GM03348 (cell line): ENCODE measurements at regions not wholly inside any gene's neighbourhood (a gene's known extent, or its start where the extent isn't known, plus 50 kb on each side); places are given as distances from the start of the nearest gene placed in this dataset.

Experiments
- DNase-seq: peaks from one replicate; pipeline ENCODE4 v3.0.0; 2012; ENCODE audit warnings: low spot score

DNA sequence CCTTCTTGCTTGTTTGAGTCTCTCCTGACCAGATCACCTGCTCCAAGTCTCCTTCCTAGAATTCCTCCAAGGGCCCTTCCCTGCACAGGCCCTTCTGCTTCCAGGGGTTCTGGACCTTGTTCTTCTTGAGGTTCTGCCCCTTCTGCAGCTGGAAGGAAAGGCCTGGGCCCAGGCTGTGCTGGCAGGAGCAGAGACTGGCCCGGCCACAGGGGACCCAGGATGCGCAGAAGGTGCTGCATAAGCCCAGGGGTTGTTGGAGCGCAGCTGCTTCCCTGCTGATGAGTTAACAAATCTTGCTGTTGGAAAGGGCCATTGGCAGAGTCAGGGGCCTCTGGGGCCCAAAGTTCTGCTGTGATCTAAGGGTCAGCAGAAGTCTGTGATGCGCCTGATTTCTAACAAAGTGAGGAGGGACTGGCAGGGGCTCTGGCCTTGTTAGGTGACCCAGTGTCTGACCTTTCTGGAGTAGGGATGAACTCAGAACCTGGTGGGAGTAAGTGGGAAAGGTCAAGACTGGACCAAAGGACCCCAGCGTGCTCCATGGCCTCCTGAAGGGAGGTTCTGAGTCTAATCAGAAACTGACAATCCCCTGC is 509.8 kb downstream of the PTPRU start:
- DNase-seq: no peak

DNA sequence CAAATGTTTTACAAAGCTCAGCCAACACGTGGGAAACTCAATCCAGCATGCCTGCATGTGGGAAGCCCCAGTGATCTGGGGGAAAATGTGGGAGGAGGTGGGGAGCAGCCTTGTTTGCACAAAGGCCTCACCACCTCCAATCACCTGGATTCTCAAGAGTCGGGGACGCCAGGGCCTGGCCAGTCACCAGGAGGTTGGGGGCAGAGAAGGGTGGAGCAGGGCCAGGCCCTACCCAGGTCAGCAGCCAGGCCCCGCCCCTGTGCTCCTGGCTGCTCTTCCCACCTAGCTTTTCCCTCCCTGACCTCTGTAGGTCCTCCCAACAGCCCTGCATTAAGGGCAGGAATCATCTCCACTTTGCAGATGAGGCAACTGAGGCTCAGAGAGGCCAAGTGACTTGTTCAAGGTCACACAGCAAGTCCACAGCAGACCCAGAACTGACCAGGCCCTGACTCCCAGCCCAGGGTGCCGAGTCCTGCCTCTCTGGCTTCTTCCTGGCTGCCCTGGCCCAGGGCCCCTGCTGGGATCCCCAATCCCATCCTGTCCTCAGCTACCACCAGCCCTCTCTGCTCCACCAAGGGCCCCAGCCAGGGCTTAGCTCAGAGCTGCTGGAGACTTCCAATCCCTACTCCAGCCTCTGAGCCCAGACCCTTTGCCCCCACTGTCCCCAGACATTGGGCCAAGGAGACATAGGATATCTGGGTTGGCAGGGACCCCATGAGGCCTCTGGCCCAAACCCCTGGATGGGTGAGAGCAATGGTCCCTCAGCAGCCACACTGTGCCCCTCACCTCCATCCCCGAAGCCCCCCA is 508.6 kb downstream of the PTPRU start:
- no peak for DNase-seq

DNA sequence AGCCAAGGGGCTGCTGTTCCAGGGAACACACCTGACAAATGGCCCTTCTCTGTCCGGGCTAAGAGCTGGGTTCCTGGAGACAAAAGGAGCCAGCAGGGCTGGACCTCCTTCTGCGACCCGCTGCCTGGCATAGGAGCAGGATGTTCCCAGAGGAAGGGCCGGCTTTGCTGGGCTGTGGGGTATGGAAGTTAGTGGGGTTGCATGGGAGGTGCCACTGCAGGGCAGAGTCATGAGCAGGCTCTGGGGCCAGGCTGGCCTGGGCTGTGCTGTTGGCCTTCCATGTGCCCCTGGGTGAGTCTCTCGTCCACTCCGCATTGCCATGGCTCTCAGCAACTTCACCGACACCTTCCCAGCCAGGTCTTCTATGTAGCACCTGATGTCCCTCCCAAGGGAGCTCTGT is 507.6 kb downstream of the PTPRU start:
- no peak for DNase-seq

DNA sequence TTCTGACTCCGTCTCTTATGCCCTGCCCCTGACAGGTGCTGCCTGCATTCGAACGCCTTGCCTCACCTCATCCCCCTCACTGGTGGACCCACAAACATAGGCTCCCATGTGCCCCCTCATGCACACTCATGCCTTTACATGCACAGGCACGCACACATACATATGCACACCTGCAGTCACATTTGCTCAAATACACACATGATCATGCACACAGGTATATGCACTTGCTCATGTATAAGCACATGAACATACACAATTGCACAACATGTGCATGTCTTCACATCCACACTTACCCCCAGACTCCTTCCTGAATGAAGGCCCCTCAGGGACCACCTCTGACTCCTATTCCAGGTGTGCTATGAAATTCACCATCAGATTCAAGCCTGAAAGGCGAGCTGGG is 506.9 kb downstream of the PTPRU start:
- no peak for DNase-seq

DNA sequence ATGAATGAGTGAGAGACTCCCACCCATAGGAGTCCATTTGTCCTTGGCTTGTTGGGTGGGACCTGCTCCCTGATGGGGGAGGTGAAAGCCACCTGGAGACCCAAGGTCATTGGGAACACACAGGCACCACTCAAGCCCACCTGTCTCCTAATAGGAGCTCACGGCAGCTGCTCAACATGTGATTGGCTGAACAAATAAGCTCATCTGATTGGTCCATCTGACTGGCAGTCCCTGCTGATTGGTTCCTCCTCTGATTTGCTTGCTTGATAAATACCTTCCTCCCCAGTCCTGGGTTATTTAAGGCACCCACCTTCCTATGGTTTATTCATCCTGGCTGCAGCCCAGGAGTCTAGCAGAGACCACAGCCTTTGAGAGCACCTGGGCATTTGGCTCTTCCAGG is 502.9 kb downstream of the PTPRU start:
- DNase-seq: no peak

DNA sequence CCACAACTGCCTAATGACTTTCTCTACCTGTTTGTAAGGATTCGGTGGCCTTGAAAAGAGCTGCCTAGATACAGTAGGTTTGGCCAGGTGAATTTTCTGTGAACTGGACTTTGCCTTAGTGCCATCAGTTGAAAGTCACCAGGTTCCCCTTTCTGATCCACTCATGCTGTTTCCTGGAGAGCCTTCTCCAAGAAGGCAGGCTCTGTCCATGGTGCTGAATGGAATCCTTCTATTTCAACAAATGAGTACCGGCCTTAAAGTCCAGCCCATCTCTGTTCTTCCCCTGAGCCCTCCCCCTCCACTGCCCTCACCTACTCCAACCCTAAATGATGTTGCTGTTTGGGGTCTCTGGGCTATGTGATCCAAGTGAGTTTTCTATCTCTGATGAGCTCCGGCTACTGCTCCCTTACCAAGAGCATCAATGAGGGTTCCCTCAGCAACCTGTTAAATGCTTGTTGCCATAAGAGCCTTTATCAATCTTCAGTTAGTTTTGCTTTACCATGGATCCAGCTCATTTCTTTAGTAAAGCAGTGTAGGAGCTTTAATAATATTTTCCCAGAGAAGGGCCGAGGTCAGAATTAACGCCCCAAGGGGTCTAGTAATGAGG is 500.4 kb downstream of the PTPRU start:
- DNase-seq: peak; percentile 55

DNA sequence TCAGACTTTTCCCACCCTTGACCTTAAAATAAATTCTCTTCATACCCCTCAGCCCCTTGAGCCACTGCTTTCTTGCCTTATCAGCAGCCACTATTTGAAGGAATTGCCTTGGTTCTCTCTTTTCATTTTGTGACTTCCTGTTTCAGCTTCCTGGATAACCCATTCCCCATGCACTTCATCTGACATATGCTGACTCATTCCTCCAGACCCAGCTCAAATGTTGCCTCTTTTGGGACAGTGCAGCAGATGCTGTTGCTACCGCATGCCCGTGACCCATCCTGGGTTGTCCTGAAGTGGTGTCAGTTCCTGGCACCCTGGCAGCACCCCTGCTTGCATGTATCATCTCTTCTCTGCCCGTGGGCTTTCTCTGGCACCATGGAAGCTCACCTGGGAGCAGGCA is 496.1 kb downstream of the PTPRU start:
- no peak for DNase-seq

DNA sequence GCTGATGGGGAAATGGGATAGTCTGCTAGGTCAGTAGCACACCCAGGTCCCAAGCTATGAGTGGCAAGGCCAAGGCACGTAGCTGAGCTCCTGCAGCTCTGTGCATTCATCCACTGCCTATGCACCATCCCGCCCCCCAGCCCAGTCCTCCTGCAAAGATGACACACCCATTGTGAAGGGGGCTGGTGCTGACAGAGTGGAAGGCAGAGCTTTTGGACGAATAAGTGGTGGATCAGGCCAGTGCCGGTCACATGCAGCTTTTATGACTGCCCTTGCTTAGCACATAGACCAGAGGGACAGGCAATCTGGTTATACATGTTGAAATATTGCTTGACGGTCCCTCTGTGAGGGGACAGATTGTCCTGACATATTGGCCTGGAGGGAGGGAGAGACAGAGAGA is 494.3 kb downstream of the PTPRU start:
- DNase-seq: no peak

DNA sequence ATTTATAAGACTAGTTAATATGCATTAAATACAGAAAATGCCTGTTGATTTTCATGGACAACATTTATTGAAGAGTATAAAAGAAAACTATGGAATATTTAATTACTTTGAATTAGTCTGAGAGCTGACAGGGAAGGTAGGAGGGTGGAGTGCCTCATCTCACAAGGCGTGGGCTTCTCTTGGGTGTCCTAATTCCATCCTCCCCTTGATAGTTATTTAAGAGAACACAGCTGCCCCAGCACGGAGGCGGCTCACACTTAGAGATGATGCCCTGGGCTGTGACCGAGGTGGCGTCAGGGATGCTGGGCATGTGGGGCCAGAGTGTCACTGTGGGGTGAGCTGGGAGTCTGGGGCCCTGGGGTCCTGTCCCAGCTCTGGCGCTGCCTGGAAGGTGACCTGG is 493.0 kb downstream of the PTPRU start:
- no peak for DNase-seq

DNA sequence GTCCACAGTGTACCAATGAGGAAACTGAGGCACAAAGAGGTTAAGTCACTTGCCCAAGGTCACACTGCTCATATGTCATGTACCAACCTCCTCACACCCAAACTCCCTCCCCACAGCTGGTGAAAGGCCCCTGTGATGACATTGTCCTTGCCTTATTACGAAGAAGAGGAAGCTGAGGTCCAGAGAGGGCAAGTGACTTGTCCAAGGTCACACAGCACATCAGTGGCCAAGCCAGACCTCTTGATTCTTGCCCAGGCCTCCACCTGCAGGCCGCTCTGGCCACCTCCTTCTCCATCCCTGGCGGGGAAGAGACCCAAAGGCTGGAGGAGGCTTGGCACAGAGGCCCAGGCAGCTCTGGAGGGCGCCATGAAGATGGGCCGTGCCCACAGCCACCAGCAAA is 492.4 kb downstream of the PTPRU start:
- DNase-seq: no peak

DNA sequence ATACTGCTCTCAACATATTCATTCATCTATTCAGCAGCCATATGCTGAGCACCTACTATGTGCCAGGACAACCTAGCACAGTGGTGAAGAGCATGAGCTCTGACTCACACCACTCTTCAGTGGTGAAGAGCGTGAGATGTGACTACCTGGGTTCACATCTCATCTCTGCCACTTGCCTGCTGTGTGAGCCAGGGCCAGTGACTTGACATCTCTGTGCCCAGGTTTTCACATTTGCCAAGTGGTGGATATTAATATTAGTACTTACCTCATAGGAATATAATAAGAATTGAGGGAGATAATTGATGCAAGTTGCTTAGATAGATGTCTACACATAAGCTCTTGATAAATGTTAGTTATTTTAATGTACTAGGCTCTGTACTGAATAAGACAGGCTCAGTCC is 488.9 kb downstream of the PTPRU start:
- no peak for DNase-seq

DNA sequence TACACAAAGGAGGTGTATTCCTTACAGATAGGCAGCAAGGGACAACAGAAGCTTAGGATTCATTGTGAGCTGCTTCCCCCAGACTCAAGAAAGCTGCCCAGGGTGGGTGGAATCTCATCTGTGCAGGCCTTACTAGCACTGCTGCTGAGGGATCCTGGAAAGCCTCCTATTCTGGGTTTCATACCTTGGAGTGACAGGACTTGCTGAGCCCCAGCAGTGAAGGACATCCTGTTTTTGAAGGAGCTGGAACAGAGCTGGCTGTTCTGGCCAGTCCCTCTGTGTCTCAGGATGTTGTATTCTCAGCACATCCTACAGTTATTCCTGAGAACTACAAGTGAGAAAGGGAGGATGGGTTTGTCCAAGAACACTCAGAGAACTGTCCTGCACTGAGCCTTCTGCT is 486.3 kb downstream of the PTPRU start:
- no peak for DNase-seq

DNA sequence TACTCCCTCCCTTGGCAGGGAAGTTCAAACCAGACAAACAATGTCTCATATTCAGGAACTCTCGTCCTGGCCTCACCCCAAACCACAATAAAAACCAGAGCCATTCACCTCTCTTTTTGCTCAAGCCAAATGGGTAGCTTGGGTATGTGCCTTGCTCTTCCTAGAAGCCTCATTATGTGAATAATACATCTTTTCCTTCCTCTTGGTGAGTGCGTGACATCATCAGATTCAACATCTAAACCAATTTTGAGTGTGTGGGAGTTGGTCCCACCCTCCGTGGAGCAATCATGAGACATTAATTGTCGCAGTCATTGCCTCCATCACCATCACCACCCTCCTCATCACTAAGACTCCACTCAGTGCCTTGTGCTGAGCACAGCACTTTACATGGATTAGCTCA is 482.9 kb downstream of the PTPRU start:
- DNase-seq: peak; percentile 21

DNA sequence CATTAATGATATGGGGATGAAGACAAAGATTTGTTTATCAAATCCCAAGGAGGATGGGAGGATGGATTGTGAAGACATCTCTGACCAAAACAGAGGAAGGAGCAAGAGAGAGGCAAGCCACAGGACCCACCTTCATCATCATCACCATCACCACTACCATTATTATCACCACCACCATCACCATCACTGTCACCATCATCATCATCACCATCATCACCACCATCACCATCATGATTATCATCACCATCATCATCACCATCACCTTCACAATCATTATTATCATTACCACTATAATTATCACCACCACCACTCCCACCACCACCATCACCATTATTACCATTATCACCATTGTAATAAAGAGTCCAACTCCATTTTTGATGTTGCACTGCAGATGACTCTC is 482.5 kb downstream of the PTPRU start:
- no peak for DNase-seq

DNA sequence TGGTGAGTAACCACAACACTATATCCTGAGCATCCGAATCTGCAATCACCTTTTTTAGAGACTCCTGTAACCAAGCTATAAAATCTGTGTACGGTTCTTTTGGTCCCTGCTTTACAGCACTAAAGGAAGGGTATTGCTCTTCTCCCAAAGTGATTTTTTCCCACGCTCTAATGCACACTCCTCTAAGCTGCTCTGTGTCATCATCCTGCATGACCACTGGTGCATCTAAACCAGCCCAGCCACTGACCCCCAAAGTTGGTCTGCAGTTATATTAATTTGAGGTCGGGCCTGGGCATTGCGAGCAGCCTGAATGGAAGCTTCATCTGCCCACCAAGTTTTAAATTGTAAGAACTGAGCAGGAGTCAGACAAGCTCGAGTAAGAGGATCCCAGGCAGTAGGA is 480.0 kb downstream of the PTPRU start:
- DNase-seq: no peak

DNA sequence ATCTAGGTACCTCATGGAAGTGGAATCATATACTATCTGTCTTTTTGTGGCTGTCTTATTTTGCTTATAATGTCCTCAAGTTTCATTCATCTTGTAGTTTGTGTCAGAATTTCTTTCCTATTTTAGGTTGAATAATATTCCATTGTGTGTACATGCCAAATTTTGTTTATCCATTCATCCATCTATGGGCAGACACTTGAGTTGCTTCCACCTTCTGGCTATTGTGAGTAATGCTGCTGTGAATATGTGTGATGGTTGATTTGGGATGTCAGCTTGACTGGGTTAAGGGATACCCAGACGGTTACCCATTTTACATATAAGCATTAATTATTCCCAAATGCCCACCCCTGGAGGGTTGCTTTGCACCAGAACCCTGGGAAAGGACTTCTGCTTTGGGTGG is 477.5 kb downstream of the PTPRU start:
- DNase-seq: no peak

DNA sequence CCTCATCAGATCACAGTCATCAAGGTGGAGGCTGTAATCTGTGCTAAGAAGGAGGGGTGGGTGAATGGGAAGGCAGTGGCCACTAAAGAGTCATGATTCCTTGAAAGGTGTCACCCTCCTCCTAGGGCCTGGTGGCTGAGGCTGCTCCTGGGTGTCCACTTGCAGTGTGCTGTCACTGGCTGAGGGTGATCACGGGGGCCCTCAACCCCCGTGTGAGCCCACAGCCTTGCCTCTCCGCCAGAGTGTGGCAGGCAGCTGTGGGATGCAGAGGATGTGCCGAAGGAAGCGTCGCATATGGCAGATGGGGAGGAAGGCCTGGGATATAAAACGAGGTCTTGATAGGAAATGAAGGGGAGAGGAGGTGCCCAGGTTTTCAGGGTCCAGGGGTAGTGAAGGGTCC is 476.5 kb downstream of the PTPRU start:
- DNase-seq: no peak

DNA sequence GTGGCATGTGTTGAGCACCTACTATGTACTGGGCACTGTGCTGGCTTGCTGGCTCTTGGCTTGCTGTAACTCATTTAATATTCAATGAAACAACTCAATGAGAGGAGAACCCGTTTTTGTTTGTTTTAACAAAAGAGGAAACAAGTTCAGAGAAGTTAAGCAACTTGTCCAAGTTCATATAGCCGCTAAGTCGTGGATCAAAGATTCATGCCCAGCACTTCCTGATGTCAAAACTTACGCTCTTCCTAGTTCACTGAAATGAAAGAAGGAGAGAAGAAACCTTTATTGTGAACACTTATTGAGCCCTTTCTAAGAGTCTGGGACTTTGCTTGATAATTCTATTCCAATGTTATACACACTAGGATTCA is 475.9 kb downstream of the PTPRU start:
- DNase-seq: no peak

DNA sequence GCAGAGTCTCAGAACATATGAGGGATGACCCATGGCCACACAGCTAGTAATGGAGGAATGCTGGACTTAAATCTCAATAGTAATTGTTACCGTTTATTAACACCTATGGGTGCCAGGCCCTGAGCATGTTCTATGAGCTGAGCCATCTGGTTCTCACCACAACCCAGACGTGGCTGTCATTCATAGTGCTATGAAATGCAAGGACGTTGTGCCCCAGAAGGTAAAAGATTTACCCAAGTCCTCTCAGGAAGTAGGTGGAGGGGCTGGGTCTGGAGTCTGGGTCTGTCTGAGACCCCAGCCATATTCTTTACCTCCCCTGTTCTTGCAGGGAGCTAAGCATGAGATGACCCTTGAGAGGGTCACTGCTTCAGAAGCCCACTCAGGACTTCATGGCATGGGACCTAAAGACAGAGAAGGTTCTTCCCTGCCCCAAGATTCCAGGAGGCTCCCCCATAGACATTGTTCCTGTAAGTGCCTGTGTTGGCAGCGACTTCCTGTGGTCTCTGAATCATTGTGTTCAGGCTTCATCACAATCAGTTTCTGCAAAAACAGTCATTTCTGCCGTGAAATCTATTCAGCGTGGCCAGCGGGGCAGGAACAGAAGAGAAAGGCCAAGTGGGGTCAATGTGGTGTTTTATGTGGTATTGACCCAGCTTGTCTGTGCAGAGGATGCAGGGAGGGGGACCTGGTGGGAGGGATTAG is 475.4 kb downstream of the PTPRU start:
- peak; percentile 79 for DNase-seq

DNA sequence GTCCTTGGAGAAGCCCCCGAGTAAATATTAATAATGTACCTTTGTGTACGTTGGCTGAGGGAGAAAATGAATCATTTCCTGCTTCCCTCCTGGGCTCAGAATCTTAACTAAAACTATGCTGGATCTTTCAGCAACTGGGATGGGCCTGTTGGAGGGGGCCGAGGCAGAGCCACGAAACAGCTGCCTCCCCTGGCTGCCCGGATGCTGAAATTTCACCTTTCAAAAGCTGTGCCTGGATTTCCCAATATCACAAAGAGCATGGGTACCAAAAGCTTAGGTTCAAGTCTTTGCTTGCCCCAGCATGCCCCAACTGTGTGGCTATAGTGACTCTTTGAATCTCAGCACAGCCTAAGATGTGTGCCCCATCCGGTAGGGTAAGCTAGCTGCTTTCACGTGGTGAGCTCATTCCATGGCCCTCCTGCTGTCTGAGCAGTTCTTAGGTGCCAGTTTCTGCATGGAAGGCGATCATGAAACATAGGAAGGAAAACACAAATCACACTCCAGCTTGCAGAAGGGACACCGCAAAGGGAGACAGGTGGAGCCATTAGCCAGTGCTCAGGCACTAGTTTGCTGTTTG is 473.5 kb downstream of the PTPRU start:
- DNase-seq: peak; percentile 57

DNA sequence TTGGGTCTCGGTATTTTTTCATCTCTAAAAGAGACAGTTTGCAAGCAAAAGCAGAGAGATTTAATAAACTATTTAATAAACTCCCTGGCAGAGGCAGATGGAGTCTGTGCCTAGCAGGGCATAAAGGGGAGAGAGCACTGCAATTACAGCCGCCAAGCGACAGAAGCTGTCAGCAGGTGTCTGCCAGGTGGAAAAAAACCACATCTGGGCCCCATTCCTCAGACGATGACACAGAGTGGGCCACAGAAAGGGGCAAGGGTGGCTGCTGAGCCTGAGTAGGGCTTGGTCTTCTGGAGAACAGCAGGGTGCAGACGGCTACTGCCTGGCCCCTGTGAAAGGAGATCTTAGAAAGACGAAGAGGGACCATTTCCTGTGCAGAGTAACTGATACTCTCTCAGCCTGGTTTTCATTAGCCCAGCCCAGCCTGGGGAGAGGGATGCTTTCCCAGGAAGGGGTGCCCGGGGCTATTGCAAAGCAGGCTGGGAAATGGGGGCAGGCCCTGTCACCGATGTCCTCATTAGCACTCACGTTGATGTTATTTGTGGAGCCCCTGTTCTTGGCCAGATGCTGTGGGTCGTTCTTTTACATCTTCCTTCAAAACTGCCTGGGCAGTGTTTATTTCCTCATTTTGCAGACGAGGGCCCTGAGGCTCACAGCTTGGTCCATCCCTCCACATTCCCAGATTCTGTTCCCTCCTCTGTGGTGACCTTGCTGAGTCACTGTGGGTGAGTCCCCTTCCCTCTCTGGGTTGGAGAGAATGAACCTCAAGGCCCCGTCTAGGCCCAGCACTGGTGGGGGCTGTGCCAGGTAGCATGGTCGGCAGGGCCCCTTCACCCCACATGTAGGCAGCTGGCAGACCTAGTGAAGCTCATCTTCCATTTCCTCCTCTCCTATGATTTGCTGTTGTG is 472.7 kb downstream of the PTPRU start:
- peak; percentile 59 for DNase-seq

DNA sequence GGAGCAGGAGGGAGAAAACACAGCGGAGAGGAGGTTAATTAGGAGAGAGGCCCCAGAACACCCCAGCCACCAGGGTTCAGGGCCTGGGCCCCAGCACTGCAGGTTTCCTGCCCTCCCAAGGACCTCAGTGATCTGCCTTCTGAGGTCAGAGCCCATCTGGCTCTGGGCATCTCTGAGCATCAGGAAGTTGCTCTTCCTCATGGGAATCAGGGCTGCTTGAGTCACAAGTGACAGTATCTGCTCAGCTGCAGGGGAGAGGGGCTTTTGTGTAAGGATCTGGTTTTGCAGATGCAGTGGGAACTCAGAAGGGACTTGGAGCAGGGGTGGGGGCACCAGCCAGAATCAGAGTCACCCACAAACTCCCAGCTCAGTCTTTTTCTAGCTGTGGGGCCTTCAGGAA is 472.1 kb downstream of the PTPRU start:
- no peak for DNase-seq
